ENCODE measurements at regions not wholly inside any gene's neighbourhood (a gene's known extent, or its start where the extent isn't known, plus 50 kb on each side); places are given as distances from the start of the nearest gene placed in this dataset.

DNA sequence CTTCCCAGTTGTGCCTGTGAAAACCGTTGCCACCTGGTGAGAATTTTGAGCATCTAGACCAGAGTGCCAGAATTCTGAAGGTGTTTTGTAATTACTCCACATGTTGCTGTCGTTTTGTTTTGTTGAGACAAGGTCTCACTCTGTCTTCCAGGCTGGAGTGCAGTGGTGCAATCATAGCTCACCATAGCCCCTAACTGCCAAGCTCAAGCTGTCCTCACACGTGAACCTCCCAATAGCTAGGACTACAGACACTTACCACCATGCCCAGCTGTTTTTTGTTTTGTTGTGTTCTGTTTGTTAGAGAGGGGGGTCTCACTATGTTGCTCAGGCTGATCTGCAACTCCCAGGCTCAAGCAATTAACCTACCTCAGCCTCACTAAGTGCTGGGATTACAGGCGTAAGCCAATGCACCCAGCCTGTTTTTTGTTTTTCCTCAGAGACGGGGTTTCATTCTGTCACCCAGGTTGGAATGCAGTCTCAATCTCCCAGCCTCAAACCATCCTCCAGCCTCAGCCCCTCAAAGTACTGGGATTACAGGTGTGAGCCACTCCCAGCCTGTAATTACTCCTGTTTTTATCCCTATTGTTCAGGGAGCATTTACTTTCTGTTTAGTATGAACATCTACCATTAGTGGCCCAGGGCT, 121.1 kb upstream of the DMRT1 start:
- TF ChIP-seq, protein P1, sequence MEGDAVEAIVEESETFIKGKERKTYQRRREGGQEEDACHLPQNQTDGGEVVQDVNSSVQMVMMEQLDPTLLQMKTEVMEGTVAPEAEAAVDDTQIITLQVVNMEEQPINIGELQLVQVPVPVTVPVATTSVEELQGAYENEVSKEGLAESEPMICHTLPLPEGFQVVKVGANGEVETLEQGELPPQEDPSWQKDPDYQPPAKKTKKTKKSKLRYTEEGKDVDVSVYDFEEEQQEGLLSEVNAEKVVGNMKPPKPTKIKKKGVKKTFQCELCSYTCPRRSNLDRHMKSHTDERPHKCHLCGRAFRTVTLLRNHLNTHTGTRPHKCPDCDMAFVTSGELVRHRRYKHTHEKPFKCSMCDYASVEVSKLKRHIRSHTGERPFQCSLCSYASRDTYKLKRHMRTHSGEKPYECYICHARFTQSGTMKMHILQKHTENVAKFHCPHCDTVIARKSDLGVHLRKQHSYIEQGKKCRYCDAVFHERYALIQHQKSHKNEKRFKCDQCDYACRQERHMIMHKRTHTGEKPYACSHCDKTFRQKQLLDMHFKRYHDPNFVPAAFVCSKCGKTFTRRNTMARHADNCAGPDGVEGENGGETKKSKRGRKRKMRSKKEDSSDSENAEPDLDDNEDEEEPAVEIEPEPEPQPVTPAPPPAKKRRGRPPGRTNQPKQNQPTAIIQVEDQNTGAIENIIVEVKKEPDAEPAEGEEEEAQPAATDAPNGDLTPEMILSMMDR (IDR thresholded peaks at IDR 0.05): no peak
- TF ChIP-seq ZFX (IDR thresholded peaks at IDR 0.05; ENCODE audit: borderline replicate concordance): no peak

All from 22Rv1 (cell line).